NCI-H2107 treated with DMSO at 0.1 percent for 48 hours (cell line): ENCODE measurements at regions not wholly inside any gene's neighbourhood (a gene's known extent, or its start where the extent isn't known, plus 50 kb on each side); places are given as distances from the start of the nearest gene placed in this dataset.
A peak's percentile ranks its signal among the peaks of the same experiment; 100 is the strongest.
"Not testable (repeated sequence)": the region's sequence is repeated elsewhere in the genome, so short reads cannot be mapped to it uniquely, and the experiment has no call there.

Experiments
- DNase-seq: peaks from one replicate; lab custom pipeline; 2025; ENCODE audit not compliant: unreplicated experiment; lab: John Stamatoyannopoulos, UW

DNA sequence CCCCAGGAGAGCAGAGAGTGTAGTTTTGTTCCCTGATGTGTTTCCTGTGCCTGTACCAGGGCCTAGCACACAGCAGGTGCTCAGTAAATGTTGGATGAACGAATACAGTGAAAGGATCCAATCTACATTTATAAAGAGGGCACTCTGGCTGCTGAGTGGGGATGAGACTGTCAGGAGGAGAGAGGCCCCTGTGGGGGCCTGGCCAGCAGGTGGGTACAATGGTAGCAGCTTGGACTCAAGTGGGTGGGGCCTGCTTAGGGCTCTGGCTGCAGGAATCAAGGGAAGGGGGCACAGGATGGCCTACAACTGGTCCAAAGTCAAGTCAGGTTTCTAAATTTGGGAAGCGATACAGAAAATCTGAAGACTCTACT is 156.6 kb upstream of the GRK3 start:
- DNase-seq: no peak

GRCh38 chr22:25409240-25409639 is 155.2 kb upstream of the GRK3 start:
- no peak for DNase-seq

- DNase-seq: no peak
Measured at GRCh38 chr22:25410849-25411248, 153.6 kb upstream of the GRK3 start.

DNA sequence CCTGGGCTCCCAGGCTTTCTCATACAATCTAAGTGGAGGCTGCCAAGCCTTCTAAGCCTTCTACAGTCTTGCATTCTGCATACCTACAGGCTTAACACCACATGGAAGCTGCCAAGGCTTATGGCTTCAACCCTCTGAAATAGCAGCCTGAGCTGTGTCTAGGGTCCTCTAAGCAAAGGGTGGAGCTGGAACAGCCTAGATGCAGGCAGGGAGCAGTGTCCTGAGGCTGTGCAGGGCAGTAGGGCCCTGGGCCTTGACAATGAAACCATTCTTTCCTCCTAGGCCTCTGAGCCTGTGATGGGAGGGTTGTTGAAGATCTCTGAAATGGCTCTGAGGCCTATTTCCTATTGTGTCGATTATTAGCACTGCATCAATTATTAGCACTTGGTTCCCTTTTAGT is 150.9 kb upstream of the GRK3 start:
- DNase-seq: no peak

GRCh38 chr22:25415731-25416130 is 148.7 kb upstream of the GRK3 start:
- peak; percentile 50 for DNase-seq

- not testable (repeated sequence) for DNase-seq
Measured at GRCh38 chr22:25417826-25418225, 146.6 kb upstream of the GRK3 start.

DNA sequence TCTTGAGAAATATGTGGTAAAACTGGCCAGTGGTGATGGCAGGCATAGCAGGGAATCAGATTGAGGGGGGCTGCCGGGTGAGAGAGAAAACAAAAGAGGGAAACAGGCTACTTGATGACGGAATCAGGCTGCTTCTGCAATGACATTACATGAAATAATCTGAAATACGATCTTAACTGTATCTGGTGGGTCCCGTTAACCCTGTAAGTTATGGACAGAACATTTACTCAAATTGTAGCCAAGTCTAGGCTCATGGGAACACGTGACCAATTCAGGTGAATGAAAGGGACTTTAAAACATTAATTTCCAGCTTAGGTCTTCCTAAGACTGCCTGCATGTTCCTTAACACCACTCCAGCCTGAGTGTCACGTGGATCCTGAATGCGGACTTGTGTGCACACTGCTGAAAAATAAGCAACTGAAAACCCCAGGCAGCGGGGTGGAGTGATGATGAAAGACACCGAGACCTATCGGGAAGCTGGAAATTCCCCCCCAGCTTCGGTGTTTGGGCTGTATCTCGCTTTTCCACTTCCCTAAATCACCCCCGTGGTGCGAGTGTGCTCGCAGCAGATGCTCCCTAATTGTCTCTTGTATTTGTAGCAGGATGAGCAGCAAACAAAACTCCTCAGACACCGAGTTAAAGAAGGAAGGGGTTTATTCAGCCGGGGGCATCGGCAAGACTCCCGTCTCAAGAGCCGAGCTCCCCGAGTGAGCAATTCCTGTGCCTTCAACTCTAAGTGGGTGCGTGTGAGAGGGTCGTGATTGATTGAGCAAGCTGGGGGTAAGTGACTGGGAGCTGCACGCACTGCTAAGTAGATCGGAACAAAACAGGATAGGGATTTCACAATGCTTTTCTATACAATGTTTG is 145.0 kb upstream of the GRK3 start:
- DNase-seq: peak; percentile 30

DNA sequence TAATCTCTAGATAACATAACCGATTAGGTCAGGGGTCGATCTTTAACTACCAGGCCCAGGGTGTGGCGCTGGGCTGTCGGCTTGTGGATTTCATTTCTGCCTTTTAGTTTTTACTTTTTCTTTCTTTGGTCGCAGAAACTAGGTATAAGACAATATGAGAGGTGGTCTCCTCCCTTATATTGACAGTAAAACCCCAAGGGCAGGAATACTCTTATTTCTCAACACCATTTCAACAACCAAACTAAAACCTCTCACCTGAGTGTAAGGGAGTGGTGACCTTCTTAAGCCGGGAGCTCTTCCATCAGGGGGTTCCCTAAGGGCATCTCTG is 144.4 kb upstream of the GRK3 start:
- not testable (repeated sequence) for DNase-seq

- DNase-seq: no peak
Measured at GRCh38 chr22:25420471-25420924, 144.0 kb upstream of the GRK3 start.

DNA sequence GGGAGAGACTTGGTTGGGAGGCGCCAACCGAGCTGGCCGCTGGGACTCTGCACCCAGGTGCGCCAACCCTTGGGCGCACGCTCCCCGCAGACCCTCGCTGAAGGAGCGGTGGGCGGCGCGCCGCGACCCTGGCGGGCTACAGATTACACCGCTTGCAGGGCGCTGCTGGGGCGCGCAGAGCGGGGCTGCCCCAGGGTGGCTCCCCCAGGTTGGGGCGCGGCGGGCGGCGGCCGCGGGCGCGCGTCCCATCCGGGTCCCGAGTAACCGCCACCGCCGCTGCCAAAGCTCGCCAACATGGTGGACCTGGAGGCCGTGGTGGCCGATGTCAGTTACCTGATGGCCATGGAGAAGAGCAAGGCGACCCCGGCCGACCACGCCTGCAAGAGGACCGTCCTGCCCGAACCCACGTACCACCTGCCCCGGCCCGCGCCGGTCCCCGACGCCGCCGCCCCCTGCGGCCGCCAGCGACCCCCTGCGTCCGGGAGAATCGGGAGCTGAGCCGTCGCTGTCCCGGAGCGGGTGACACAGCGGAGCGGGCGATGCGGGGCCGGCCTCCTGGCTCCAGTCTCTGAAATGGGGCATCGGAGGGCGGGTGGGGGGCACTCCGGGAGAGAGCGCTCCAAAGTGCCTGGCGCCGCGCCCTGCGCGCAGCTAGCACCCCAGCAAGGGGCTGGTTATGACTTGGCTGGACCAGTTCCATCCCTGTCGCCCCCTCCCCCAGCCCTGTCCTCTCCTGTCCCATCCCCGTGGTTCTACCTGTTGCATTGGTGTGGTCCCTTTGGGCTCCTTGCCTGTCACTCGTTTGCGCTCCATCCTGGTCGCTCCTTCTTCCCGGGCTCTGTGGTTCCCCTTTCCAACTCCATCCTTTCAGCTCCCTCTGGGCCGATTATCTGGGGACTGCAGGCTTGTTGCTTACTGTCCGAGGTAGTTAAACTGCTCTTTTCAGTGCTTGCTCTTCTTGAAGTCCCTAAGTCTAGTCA is 143.3 kb upstream of the GRK3 start:
- no peak for DNase-seq

- not testable (repeated sequence) for DNase-seq
Measured at GRCh38 chr22:25426530-25427308, 137.8 kb upstream of the GRK3 start.

DNA sequence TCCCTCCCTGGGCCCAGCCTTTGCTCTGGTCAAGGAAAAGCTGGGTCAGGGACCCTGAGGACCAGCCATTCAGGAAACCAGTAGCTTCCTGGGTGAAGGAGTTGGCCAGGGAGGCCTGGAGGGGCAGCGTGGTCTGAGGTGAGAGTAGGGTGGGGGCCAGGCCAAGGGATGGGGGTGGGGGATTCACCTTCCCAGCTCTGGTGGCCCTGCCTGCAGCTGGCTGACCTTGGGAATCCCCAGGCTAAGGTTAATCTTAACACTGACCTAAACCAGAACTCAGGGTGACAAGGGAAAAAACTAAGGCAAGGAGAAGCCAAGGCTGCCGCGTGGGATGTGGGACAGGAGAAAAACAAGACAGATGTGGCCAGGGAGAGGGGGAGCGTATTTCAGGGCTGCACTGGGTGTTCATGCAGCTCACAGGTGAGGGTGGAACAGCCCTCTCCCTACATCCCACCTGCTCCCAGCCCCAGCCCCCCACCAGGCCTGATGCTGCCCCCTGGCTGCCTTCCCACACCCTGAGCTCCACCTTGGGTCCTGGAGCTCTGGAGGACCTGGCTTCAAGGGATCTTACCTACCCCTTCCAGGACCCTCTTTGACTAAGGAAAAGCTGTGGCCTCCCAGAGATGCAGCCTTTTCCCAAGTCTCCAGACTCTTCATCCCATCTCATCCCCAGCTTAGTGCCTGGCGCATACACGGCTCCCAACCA is 132.7 kb upstream of the GRK3 start:
- DNase-seq: not testable (repeated sequence)

DNA sequence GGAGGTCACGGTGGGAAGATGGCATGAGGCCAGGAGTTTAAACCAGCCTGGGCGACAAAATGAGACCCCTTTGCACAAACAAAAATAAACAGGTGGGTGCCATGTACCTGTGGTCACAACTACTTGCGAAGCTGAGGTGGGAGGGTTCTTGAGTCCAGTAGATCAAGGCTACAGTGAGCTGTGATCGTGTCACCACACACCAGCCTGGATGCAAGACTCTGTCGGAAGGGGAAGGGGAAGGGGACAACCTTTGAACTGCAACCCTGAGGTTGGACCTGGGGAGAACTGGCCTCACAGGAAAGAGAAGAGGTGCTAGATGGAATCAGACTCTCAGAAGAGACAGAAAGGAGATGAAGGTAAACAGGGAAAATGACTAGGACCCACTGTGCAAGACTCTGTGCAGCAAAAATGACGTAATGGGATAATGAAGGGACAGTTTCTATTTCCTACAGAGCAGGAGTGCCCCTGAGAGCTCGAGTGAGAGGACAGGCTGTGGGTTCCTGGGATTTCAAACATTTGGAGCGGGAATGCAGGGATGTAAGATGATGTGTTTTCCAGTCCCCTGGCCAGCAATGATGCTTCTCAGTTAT is 131.0 kb upstream of the GRK3 start:
- DNase-seq: not testable (repeated sequence)

- no peak for DNase-seq
Measured at GRCh38 chr22:25437414-25438160, 126.9 kb upstream of the GRK3 start.

DNA sequence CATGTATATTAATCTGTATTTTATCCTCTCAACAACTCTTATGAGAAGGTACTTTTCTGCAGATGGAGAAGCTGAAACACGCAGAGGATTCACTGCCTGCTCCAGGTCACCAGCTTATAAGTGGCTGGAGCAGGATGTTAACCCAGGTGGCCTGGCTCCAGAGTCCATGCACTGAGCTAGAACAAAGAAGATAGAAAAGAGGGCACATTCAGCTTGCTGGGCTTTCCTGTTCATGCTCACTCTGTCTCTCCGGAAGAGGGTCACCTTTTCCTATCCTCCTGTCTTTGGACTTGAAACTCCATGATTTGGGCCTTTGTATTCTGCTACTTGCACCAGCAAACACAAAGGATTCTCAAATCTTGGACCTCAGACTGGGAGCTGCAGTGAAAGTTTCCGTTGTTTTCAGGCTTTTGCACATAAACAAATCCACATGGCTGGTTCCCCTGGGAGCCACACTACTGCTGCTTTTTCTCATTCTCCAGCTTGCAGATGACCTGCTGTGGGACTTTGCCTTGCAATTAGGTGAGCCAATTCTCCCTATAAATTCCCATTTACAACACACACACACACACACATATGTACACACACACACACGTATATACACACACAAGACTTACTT is 117.3 kb upstream of the GRK3 start:
- DNase-seq: no peak

DNA sequence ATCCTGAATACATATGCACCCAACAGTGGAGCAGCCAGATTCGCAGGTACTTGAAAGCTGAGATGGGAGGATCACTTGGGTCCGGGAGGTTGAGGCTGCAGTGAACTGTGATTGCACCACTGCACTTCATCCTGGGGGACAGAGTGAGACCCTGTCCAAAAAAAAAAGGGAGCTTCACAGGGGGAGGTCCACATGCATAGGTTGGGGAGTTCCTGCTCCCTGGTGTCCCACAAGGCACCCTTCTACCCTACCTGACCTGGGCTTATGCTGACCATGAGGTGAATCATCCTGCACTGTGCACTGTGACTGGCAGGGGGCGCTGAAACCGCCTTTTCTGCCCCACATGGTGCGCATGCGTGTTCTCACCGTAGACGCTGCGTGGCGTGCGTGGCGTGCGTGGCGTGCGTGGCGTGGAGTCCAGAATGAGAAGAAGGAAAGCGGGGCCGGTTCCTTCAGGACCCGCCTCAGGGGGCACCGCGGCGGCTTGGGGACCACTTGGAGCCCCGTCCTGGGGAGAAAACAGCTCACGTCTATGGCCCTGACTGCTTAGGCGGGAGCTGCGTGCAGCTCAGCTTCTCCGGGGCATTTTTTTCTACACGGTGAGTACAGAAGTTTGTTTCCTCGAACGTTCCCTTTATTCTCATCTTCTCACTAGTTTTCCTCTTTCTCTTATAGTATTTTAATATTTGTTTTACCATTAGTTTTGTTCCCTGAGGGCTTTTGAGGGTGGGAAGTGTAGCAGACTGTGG is 116.6 kb upstream of the GRK3 start:
- peak; percentile 49 for DNase-seq

GRCh38 chr22:25448435-25449051 is 115.9 kb upstream of the GRK3 start:
- no peak for DNase-seq

DNA sequence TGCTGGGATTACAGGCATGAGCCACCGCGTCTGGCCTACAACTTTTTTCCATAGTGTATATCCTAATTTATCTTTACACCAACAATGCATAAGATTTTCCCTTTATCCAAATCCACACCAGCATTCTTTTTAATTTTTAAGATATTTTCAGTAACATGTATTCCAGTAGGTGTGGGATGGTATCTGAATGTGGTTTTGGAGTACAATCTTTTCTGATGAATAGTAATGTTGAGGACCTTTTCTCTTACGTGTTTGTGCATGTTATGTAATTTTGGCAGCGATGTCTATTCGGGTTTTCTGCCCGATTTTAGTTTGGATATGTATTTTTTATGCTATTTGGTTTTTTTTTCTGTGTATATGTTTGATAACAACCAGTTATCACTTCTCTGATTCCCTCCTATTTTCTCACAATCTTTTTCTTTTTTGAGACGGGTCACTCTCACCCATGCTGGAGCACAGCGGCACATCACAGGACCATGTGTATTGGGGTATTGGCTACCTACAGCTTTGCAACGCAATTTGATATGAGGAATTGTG is 114.6 kb upstream of the GRK3 start:
- DNase-seq: no peak
